ENCODE measurements at regions not wholly inside any gene's neighbourhood (a gene's known extent, or its start where the extent isn't known, plus 50 kb on each side); places are given as distances from the start of the nearest gene placed in this dataset.

DNA sequence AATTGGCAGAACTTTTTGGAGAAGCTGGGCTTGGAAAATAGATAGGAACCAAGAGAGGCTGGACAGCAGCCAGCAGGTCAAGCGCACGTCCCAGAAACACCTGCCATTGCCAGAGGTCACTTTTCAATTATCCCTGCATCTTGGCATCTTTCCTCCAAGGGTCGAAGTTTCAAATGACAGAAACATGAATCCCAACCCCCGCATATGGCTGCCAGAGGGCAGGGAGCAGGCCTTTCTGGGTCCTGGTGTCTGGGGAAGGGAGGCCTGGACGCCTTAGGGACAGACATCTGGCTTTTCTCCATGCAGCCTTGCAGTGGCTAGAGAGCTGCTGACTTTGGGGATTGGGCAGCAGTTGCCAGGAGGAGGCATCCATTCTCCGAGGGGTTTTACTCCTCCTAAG is 164.5 kb upstream of the TPM1 start:
- no peak for DNase-seq

DNA sequence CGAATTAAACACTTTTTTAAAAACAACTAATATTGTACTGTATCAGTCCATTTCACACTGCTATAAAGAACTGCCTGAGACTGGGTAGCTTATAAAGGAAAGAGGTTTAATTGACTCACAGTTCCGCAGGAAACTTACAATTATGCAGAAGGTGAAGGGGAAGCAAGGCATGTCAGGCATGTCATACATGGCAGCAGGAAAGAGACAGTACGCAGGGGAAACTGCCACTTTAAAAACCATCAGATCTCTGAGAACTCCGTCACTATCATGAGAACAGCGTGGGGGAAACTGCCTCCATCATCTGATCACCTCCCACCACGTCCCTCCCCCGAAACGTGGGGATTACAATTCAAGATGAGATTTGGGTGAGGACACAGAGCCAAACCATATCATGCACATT is 162.8 kb upstream of the TPM1 start:
- no peak for DNase-seq

DNA sequence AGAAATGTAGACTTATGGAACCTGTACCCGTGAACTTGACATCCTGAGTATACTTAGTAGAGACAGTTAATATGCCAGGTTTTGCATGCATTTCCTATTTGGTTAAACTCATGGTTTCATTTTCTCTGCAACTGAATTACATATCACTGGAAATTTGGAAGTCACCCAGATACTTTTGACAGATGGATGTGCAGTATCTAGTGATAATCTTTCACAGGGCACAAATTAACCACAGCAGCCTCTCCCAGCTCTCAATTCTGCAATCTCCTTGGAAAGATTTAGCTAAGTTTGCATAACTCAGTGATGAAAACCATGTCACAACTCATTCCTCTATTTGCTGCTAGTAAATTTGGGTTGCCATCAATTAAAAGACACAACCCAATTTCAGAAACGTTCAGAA is 162.3 kb upstream of the TPM1 start:
- no peak for DNase-seq

DNA sequence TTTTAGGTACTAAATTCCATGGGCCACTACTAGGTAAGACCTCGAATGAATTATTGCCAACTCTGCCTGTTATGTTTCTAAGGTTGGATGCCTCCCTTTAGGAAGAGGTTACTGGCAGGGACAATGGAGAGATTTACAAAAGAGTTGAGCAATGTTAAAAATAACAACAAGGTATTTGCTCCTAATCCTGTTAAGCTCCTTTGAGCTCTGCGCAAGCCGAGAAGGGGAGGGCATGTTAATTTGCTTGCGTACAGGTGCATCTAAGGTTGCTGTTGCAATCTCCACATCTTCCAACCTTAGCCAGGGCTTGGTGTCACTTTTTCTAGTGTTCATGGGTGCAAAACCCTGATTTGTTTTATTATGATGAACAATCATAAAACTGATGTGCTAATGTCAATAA is 161.5 kb upstream of the TPM1 start:
- no peak for DNase-seq

DNA sequence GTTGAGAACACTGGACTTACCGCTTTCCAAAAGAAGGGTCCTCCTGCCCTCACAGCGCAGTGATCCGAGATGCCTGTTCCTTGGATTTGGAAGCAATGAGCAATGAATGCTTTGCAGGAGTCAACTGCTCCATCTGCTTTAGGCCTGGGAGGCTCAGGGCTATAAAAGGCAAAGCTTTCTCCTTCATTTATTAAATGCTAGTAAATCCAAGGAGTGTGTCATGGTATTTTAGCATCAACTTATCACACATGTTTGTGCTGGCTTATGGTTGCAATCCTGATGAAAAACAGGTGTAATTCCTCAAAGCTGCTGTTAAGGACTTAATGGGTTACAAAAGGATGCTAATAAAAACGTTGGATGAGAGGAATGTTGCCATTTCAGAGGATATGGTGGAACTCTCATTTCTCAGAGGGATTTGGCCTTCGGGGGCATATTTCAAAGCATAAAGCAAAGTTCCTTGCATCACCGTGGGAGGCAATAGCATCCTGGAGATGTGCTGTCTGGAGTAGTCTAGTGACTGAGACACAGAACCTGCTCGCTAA is 158.5 kb upstream of the TPM1 start:
- DNase-seq, result no peak

DNA sequence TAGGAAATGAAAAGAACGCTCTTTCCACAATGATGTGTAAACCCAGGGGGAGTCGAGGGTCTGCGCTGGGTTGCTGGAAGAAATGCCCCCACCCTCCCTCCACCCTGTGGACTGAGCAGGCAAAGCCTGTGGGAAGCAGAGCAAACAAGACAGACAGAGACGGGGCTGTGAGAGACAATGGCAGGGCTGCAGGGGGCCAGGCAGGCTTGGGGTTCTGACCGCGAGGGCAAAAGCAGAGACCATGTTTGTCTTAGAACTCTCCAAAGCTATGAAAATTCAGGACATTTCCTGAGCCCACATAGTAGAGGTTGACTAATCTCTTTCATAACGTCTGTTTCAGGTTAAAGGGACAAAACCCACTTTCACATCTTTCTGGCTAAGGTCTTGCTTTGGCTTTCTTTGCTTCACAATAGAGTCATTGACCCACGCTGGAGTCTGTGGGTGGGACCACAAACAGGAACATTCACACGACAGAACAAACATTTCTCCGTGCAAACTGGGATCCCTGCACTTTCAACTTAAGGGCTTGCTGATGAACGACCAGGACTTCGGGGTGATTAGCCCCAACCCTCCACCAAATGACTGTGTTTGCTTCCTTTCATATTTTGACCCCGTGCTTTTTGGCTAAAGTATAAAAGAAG is 156.0 kb upstream of the TPM1 start:
- DNase-seq, result no peak

DNA sequence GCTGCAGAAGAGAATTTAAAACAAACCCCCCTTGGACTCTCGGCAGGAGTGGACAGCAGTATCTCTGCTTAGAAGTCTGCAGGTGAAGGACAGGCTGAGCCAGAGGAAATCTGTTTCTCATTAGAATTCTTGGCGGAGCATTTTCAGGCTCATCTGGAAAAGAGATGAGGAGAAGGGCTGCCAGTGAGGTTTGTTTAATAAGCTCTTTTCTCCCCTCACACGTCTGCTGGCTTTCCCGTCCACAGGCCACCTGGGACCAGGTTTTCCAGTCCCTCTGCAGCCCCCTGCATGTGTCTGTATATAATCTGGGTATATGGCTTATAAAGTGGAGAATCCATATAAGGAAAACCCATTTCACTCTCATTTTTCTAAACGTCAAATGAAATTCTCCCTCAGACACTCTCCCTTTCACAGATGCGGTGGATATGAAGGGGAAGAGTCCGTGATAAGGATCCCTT is 155.4 kb upstream of the TPM1 start:
- DNase-seq, result no peak

DNA sequence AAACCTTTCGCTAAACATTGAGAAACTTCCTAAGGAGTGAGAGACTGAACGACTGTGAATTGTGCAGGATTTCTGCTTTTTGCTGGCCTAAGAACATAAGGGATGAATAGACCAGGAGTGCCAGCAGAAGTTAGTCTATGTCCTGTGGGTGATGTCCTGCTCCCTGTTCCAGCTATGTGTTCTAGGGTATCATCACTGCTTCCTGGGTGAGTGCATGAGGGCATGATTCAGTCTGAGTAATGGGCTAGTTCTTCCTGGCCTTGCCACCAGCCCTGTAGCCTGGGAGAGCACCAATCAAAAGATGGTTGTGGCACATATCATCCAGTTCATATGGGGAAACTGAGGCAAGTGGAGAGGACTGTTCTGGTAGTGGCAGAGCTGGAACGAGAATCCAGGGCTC is 153.9 kb upstream of the TPM1 start:
- DNase-seq, result no peak

DNA sequence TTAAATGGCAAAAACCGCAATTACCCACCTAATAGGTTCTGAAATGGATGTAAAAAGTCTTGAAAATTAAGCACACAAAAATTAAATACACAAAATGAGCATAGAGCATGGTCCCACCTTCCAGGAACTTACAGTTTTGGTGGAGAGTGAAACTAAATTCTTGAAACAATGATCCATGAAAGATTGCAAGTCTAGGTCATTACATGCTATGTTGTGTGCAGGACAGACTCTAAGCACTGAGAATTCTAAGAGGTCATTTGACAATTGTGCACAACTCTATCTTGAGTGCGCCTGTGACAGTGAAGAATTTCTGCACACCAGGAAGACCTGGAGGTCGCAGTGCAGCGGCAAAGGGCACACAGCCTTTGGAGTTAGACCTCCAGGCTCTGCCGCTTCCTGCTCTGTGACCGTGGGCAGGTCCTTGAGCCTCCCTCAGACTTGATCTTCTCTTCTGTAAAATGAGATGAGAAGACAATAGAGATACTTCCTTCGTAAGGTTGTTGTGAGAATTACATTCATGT is 153.3 kb upstream of the TPM1 start:
- DNase-seq, result no peak

DNA sequence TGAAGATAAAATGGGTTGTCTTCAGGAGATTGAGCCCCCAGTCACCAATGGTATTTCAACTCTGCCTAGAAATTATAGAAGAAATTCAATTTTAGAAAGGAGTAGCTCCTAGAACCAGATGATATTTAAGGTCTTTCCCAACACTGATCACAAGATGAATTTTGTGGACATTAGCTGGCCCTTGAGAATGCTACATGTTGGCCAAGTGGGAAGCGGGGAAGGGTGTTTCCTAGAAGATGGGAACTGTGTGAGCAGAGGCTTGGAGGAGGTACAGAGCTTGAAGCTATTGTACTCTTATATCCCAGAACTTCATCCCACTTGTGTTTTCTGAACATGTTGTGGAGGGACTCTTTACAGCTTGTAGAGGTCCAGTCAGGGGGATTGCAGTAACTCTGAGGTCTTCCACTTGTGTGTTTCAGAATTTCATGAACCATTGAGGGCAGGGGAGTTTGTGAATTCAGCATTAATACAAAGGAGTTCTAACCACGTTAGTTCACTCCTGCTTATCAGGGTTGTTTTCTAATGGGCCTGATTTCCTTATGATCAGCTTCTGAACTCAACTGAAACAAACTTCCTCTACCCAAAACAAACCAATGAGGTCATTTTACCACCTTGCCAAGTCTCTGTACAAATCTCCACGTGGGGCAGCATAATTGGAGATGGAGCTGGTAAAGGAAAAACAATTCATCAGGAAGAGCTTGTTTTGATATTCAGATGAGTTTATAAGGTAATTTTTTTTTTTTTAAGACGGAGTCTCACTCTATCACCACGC is 152.6 kb upstream of the TPM1 start:
- DNase-seq, result no peak

DNA sequence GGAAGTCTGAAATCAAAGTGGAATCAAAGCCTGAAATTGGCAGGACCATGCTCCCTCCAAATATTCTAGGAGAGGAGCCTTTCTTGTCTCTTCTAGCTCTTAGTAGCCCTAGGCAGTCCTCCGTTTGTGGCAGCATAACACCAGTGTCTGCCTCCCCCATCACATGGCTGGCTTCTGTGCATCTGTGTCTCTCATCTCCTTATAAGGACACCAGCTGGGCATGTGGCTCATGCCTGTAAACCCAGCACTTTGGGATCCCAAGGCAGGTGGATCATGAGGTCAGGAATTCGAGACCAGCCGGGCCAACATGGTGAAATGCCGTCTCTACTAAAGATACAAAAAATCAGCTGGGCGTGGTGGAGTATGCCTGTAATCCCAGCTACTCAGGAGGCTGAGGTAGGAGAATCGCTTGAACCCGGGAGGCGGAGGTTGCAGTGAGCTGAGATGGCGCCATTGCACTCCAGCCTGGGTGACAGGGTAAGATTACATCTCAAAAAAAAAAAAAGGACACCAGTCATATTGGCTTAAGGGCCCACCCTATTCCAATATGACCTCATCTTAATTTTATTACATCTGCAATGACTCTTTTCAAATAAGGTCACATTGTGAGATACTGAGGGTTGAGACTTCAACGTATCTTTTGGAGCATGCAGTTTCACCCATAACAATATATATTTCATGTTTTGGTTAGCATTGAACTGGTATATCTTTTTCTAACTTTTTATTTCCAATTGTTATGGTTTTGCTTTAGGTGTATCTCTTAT is 148.0 kb upstream of the TPM1 start:
- DNase-seq, result no peak

DNA sequence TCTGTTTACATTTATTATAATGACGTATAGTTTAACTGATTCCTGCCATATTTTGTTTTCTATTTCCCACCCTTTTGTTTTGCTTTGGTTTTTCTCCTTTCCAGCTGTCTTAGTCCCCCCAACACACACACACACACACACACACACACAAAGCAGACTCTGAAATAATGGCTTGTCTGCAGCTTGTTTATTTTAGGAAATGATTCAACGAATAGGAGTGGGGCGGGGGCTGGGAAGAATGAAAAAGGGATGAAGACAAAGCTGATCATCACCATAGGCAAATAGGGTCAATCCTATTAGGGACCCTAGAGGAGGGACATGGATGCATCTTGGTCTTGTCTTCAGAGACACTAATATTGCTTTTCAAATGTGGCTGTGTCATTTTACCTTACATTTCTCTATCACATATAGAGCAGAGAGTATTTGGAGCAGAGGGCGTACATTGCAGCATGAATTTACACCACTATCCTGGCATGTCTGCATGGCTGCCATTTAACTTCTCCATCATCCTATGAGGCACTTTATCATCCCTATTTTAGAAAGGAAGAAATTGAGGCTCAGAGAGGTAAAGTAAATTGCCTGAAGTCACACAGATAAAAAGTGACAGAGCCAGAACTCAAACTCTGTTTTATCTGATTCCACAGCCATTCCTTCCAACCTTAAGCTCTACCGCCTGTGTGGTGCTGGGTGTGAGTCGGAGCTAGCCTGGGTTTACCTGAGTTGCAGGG is 147.2 kb upstream of the TPM1 start:
- DNase-seq, result no peak

DNA sequence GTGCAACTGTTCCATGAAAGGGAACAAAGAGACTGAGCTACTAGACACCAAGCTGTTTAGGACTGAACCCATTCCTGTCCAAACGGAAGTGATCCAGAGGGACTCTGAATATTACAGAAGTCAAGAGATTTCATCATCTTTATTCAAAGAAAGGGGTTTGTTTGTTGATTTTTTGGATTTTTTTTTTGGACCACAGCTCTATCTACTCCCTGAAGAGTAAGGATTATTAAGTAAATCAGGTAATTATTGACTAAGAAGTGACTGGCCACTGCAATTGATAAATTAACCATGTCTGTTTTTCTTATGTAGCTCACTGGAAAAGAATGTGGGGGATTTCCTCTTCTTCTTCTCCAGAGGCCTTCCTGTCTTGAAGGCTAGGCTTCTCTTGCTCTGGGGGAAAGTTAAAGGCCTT is 146.6 kb upstream of the TPM1 start:
- no peak for DNase-seq

DNA sequence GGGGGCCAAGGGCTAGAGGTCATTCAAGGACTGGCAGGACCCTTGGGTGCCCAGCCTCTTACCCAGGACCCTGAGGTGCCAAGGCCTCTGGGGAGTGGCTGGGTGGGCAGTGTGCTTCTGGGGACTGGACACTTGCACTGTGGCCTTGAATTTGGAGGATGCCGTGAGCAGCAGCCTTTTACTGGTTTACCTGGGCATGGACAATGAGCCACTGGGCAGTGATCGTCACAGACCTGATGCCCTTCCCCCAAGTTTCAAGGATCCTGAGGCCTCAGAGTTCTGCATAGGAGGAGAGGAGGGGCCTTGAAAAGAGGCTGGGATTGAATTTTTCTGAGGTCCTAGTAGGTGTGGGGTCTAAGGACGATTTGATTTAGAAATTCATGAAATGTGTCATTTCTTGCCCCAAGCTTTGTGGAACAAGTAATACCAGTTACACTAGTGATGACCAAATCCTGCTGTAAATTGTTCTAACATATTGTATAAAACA is 146.1 kb upstream of the TPM1 start:
- DNase-seq, result no peak

DNA sequence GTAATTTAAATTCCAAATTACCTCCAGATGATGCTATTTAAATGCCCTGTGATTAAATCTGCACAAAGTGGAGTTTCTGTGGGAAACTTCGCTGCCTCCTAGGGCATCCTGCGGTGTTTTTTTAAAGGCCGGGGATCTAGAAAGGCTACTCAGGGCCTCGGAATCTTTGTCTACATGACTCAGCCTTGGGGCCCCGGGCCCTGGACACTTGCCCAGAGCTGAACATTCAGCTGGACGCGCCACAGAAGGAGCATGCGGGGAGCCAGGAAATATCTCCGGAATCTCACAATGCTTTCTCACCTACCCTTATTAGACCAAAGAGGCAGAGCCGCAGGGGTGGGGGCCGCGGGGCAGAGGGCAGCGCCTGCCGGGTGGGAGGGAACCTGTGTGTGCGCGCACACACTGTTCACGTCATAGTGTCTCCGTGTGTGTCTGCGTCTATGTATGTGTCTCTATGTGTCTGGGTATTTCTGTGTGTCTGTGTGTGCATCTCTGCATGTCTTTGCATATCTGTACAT is 145.5 kb upstream of the TPM1 start:
- no peak for DNase-seq

DNA sequence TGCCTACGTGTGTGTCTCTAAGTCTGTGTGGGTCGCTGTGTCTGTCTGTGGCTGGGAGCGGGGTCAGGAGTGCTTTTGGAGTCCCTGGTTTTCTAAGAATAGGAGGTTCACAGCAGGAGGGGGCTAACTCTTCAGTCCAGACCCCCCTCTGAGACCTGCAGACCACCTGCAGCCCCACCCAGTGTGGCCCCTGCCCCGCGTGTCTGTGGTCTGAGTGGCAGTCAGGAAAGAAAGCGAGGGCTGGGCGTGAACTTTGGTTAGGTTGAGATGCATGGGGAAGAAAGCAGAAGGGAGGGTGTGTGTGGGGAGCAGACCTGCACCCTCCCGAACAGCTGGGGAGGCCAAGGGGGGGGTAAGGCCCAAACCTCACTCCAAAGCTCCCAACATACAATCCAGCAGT is 144.9 kb upstream of the TPM1 start:
- no peak for DNase-seq

DNA sequence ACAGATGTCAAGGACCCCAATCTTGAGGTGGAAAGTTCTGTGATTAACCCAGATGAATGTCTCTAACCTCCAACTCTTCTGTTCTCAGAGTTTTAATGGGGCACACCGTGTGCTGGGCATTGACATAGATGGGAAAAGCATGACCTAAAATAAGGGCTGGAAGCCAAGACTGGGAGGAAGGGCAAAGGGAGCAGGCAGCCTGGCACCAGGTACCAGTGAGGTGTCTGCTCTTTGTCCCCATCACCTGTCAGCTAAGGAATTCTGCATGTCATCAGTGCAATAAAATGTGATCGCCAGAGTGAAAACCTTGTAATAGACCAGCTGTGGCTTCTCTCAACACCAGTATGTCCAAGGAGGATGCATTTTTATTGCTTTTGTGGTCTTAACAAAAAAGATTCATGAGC is 143.5 kb upstream of the TPM1 start:
- DNase-seq, result no peak

DNA sequence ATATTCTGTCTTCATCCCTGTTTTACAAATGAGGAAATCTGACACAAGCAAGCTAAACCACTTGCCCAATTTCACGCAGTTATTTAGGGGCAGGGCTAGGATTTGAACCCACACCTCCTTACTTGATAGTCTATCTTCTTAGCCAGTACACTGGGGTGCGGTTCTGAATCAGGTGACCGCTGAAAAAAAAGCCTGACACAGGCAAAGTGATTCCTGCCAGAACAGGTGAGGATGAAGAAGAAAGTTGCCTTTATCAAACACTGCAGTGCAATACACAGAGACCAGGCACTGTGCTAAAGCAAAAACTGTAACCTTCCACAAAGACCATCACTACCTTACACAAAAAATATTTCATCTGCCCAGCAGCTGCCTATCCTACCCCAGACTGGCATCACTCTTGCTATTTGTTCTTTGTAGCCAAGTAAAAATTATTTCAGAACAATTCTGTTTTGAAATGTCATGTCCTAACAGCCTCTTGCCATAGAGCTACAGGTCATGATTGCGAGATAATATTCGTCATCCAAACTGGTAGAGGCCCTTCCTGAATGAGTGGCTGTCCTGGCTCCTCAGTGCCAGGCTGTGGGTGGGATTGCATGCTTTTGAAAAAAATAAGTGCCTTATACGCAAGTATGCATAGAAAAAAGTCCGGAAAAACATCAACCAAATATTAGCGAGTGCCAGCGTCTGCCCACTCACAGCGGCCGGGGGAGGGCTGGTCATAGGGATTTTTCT is 142.3 kb upstream of the TPM1 start:
- DNase-seq, result no peak

DNA sequence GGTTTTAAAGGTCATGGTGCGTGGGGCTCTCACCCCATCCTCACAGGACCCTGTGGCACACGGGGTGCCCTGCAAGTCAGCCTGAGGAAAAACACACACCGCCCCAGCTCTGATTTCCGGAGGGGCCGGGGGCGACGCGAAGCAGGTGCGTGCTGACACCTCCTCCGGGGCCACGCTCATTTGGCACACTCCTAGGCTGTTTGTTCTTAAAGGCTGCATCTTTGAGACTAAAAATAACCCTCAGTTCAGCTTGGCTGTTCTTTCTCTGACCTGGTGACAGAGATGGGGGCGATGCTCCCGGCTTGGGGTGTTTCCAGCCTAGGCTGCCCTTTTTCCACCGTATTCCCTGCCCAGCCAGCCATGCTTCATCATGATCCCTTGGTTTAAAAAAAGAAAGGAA is 141.5 kb upstream of the TPM1 start:
- no peak for DNase-seq

DNA sequence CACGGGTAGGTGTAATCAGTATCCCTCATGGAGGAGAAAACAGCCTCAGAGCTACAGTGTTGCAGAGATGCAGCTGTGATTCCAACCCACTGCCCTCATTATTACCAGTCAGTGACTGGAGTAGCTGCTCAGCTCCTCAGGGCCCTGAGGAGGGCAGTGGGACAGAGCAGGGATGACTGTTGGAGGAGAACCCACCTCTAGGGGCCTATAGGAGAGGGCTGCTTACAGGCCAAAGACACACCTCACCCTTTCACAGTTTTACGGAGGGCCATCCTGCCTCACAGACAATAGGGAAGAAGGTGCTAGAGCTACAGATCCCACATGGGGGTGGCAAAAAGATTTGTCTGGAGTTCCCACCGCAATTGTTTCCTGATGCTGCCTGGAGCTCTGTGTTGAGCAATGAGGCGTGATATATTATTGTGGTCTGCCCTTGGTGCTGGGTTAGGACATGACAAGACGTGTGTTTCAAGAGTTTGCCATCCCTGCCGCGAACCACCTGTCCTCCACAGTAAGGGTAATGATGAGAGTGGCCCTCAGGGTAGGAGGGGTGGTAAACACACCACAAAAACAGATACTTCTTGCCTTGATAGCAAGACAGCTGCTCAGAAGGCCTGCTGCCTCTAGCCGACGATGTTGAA is 140.5 kb upstream of the TPM1 start:
- no peak for DNase-seq

DNA sequence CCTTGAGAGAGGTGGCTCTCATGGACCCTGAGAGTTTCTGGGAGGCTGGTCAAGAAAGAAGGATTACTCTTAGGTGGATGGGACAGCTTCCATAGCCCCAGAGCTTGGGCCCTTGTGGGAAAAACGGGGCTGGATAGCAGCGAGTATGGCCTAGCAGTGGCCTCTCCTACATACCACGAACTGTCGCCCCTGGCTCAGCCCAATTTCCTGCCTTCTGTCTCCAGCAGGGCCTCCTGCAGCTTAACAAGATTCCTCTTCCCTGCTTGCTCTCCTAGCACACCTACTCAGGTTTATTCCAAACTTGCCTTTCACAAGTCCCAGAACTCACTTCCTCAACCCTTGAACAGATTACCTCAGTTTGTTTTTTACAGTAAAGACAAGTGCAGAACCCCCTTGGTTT is 139.7 kb upstream of the TPM1 start:
- DNase-seq, result no peak

Measured in NCI-H2227 treated with DMSO at 0.1 percent for 48 hours (cell line).